Esophagus (tissue), 2 donors: ENCODE measurements at regions not wholly inside any gene's neighbourhood (a gene's known extent, or its start where the extent isn't known, plus 50 kb on each side); places are given as distances from the start of the nearest gene placed in this dataset.
"Not testable (repeated sequence)": the region's sequence is repeated elsewhere in the genome, so short reads cannot be mapped to it uniquely, and the experiment has no call there.

Experiments used
- H3K27ac ChIP-seq, 2 donors: one replicate each; pipeline ENCODE4 v1.5.1; 2013; ENCODE audit warnings: low read depth in 2 of 2, mild to moderate bottlenecking in 2 of 2, inconsistent platforms in 1 of 2, low read length in 1 of 2, moderate library complexity in 1 of 2
- H3K27me3 ChIP-seq, 2 donors: one replicate each; pipeline ENCODE4 v1.6.1; 2013; ENCODE audit warnings: low read length in 2 of 2, control low read depth in 1 of 2, mild to moderate bottlenecking in 1 of 2; ENCODE audit not compliant: insufficient read depth in 2 of 2, control insufficient read depth in 1 of 2
- H3K36me3 ChIP-seq, 2 donors: one replicate each; pipeline ENCODE4 v1.6.1; 2013; ENCODE audit warnings: low read length in 1 of 2; ENCODE audit not compliant: control insufficient read depth in 2 of 2, insufficient read depth in 2 of 2
- H3K4me1 ChIP-seq, 2 donors: one replicate each; pipeline ENCODE4 v1.6.1; 2013; ENCODE audit warnings: low read length in 1 of 2; ENCODE audit not compliant: control insufficient read depth in 2 of 2, insufficient read depth in 2 of 2
- H3K4me3 ChIP-seq, 2 donors: one replicate each; pipeline ENCODE4 v1.5.1; 2013; ENCODE audit warnings: low read length in 2 of 2, mild to moderate bottlenecking in 2 of 2, low read depth in 1 of 2, moderate library complexity in 1 of 2
- H3K9me3 ChIP-seq, 2 donors: one replicate each; pipeline ENCODE4 v1.6.1; 2013; ENCODE audit warnings: mild to moderate bottlenecking in 2 of 2, low read depth in 1 of 2, low read length in 1 of 2, moderate library complexity in 1 of 2; ENCODE audit not compliant: control insufficient read depth in 2 of 2, insufficient read depth in 1 of 2
- WGBS, 2 donors: extraction: QIAGEN DNeasy Blood & Tissue Kit; methylation state at CpG; one replicate each; pipeline ENCODE4 v1.1.7; 2013; 5-methylcytosine and 5-hydroxymethylcytosine counted together
- donor health status: healthy with polysubstance abuse.
- donor health status: Bipolar disorder and iron deficiency.

DNA sequence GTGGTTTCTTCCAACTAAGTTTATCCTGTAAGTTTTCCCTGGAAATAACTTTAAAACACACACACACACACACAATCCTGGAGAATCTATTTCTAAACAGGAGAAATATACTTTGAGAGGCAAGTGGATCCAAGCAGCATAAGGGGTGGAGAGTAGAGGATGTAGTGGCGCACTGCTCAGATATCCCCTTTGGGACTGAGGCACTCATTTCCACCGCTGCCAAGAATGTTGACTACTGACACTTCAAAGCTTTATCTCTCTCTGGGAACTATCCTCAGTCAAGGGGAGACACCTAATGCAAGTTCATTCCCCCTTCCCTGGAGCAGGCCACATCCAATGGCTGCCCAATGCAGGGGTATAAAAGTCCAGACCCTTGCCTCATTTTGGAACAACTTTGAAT lies 75.8 kb downstream of the CAPZA3 start:
- Histone ChIP-seq H3K9me3 (no peaks in the 10 kb centered on the region), H3K27ac (no peak overlapping the region), H3K27me3 (no peaks in the 10 kb centered on the region), H3K4me3 (no peak overlapping the region), H3K36me3 (no peaks in the 10 kb centered on the region), H3K4me1 (no peaks in the 10 kb centered on the region)
- 76 to 88% methylated on average over 2 of the region's 2 CpGs for WGBS, 2 donors

DNA sequence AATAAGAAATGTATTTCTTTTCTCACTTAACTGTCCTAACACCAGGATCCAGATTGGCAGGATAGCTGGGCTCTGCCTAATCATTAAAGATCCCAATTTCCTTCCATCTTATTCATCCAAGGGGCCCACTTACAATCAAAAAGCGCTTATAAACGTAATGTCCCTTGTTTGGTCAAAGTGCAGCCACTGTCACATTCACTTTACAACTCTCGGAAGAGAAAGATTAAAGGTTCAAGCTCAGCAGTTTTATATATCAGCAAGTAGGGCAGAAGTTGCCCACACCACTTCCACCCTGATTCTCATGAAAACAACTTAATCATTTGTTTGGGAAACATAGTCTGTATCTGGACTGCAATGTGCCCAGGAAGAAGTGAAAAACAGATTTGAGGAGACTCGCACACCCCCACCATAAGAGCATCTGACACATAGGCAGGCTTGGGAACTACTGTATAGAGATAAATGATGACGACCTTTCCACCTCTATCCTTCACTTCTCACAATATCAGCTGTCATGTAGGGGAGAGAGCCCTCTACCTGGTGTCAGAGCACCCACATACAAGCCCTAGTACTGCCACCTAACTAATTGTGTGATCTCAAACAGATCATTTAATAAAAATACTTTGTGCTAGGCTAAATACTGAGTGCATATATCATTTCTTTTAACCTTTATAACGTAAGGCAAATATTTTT lies 80.8 kb downstream of the CAPZA3 start:
- Histone ChIP-seq H3K9me3 (no peaks in the 10 kb centered on the region), H3K27me3 (no peaks in the 10 kb centered on the region), H3K4me3 (no peak overlapping the region), H3K4me1 (no peaks in the 10 kb centered on the region), H3K27ac (no peak overlapping the region), H3K36me3 (no peaks in the 10 kb centered on the region)
- WGBS, 2 donors: 71 to 85% methylated on average over 6 of the region's 6 CpGs

- Histone ChIP-seq H3K4me3 (no peak overlapping the region), H3K27ac (no peak overlapping the region), H3K27me3 (no peaks in the 10 kb centered on the region), H3K9me3 (no peaks in the 10 kb centered on the region), H3K36me3 (no peaks in the 10 kb centered on the region), H3K4me1 (no peaks in the 10 kb centered on the region)
- 70 to 80% methylated on average over 7 of the region's 7 CpGs for WGBS, 2 donors
Measured at GRCh38 chr12:18819484-18819883, 81.6 kb downstream of the CAPZA3 start.

DNA sequence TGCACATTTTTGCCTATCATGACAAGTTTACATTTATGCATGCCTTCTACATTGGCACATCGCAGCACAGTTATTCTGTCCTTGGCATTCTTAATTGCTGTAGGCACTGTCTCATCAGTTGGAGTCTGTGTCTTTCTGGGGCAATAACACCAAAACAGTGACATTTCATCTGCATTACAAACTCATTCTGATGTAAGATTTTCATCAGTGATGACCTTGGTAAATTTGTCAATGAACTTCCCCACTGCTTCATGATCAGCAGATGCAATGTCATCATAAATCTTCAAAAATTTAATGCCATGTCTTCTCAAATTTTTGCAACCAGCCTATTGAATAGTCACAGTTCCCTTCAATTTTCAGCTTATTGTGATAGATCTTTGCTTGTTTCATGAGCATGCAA lies 85.5 kb downstream of the CAPZA3 start:
- H3K4me1 ChIP-seq: no peaks in the 10 kb centered on the region
- no peak overlapping the region for H3K4me3 ChIP-seq
- no peaks in the 10 kb centered on the region for H3K9me3 ChIP-seq
- 93 to 100% methylated on average over 1 of the region's 1 CpG for WGBS, 2 donors
- H3K27me3 ChIP-seq: no peaks in the 10 kb centered on the region
- H3K27ac ChIP-seq: no peak overlapping the region
- H3K36me3 ChIP-seq: no peaks in the 10 kb centered on the region

DNA sequence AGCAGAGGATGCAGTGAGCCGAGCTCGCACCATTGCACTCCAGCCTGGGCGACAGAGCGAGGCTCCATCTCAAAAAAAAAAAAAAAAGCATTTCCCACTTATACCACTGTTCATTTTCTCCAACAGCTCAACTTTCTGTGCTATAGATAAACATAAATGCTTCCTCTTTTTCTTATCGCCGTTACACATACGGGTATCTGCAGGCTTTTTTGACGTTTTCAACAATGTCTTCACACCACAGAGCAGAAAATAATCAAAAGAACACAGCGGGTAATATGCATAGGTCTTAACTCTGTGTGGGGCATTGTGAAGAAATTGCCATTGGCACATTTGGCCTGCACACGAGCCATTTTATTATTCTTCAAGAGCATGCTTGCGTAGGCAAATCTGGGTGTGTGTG lies 86.4 kb downstream of the CAPZA3 start:
- WGBS, 2 donors: 63 to 80% methylated on average over 11 of the region's 11 CpGs
- no peaks in the 10 kb centered on the region for H3K27me3 ChIP-seq
- H3K9me3 ChIP-seq: no peaks in the 10 kb centered on the region
- H3K4me1 ChIP-seq: no peaks in the 10 kb centered on the region
- H3K4me3 ChIP-seq: no peak overlapping the region
- no peaks in the 10 kb centered on the region for H3K36me3 ChIP-seq
- H3K27ac ChIP-seq: no peak overlapping the region

- Histone ChIP-seq H3K9me3 (no peaks in the 10 kb centered on the region), H3K36me3 (no peaks in the 10 kb centered on the region), H3K27me3 (no peaks in the 10 kb centered on the region), H3K4me1 (no peaks in the 10 kb centered on the region), H3K27ac (no peak overlapping the region), H3K4me3 (no peak overlapping the region)
- WGBS, 2 donors: 80 to 90% methylated on average over 2 of the region's 2 CpGs
Measured at GRCh38 chr12:18825138-18825537, 87.2 kb downstream of the CAPZA3 start.

GRCh38 chr12:18827913-18828312 lies 90.0 kb downstream of the CAPZA3 start:
- Histone ChIP-seq H3K36me3 (no peaks in the 10 kb centered on the region), H3K4me3 (no peak overlapping the region), H3K4me1 (no peaks in the 10 kb centered on the region), H3K9me3 (no peaks in the 10 kb centered on the region), H3K27me3 (peaks cover 0 to 2% of the 10 kb centered on the region in 2 donors), H3K27ac (no peak overlapping the region)
- WGBS, 2 donors: 74 to 83% methylated on average over 2 of the region's 2 CpGs

GRCh38 chr12:18828483-18828882 lies 90.6 kb downstream of the CAPZA3 start:
- peaks cover 0 to 2% of the 10 kb centered on the region in 2 donors for H3K27me3 ChIP-seq

GRCh38 chr12:18828987-18829386 lies 91.1 kb downstream of the CAPZA3 start:
- H3K27me3 ChIP-seq: peaks cover 0 to 2% of the 10 kb centered on the region in 2 donors
- H3K4me3 ChIP-seq: no peak overlapping the region
- H3K36me3 ChIP-seq: no peaks in the 10 kb centered on the region
- no peaks in the 10 kb centered on the region for H3K4me1 ChIP-seq
- H3K9me3 ChIP-seq: no peaks in the 10 kb centered on the region
- no peak overlapping the region for H3K27ac ChIP-seq

More at GRCh38 chr12:18828483-18828882, 90.6 kb downstream of the CAPZA3 start:
- no peaks in the 10 kb centered on the region for H3K4me1 ChIP-seq
- H3K9me3 ChIP-seq: no peaks in the 10 kb centered on the region
- no peaks in the 10 kb centered on the region for H3K36me3 ChIP-seq
- no peak overlapping the region for H3K27ac ChIP-seq
- H3K4me3 ChIP-seq: no peak overlapping the region

DNA sequence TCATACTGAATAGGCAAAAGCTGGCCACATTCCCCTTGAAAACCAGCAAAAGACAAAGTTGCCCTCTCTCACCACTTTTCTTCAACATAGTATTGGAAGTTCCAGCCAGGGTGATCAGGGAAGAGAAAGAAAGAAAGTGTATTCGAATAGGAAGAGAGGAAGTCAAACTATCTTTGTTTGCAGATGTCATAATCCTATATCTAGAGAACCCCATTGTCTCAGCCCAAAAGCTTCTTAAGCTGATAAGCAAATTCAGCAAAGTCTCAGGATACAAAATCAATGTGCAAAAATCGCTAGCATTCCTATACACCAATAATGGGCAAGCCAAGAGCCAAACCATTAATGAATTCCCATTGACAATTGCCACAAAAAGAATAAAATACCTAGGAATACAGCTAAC lies 95.0 kb downstream of the CAPZA3 start:
- not testable (repeated sequence) for H3K27me3 ChIP-seq, H3K9me3 ChIP-seq, H3K4me1 ChIP-seq, H3K27ac ChIP-seq, H3K36me3 ChIP-seq, H3K4me3 ChIP-seq
- 61 to 65% methylated on average over 2 of the region's 2 CpGs for WGBS, 2 donors
